ENCODE measurements at regions not wholly inside any gene's neighbourhood (a gene's known extent, or its start where the extent isn't known, plus 50 kb on each side); places are given as distances from the start of the nearest gene placed in this dataset.

- Histone ChIP-seq H3K36me3 (ENCODE audit: control insufficient read depth in 4 of 4, insufficient read depth in 3 of 4, low read depth in 1 of 4, low read length in 3 of 4) (no peaks in the 10 kb centered on the region), H3K27ac (ENCODE audit: low read depth in 1 of 2, low read length in 2 of 2) (no peak overlapping the region), H3K9me3 (ENCODE audit: control insufficient read depth in 4 of 4, low read length in 3 of 4) (no peaks in the 10 kb centered on the region), H3K9ac (ENCODE audit: low read depth in 1 of 2, low read length in 2 of 2) (no peak overlapping the region), H3K27me3 (ENCODE audit: control insufficient read depth in 4 of 4, insufficient read depth in 4 of 4, low read length in 3 of 4) (no peaks in the 10 kb centered on the region), H3K4me1 (ENCODE audit: control insufficient read depth in 4 of 4, insufficient read depth in 4 of 4, low read length in 3 of 4) (peaks cover 0 to 3% (median 0%) of the 10 kb centered on the region in 4 donors), H3K4me3 (ENCODE audit: low read depth in 1 of 3, low read length in 3 of 3) (no peak overlapping the region)
- no peak for DNase-seq (ENCODE audit: low spot score)
- WGBS, result 97% methylated on average over 3 of the region's 3 CpGs
- no peak for TF ChIP-seq RAD21 (IDR thresholded peaks at IDR 0.05)
- no peak for TF ChIP-seq SP1 (IDR thresholded peaks at IDR 0.05)
- TF ChIP-seq ZBTB33 (IDR thresholded peaks at IDR 0.05), result no peak
- TF ChIP-seq YY1 (IDR thresholded peaks at IDR 0.05), result no peak
- TF ChIP-seq CTCF (IDR thresholded peaks at IDR 0.05; ENCODE audit: low read depth, low read length, missing input control), result no peak
- no peak for TF ChIP-seq MAX (IDR thresholded peaks at IDR 0.05)
- no peak for TF ChIP-seq HNF4A (conservative IDR thresholded peaks at IDR 0.05)
- no peak for TF ChIP-seq REST (IDR thresholded peaks at IDR 0.05)
- TF ChIP-seq TAF1 (conservative IDR thresholded peaks at IDR 0.05), result no peak
- no peak for TF ChIP-seq FOXA2 (IDR thresholded peaks at IDR 0.05)
- no peak for TF ChIP-seq HNF4G (IDR thresholded peaks at IDR 0.05)
- TF ChIP-seq GABPA (IDR thresholded peaks at IDR 0.05 in 1 of 2, conservative IDR thresholded peaks at IDR 0.05 in 1 of 2), result no peak
- no peak for TF ChIP-seq EGR1 (IDR thresholded peaks at IDR 0.05; ENCODE audit: low read depth in 2 of 2)
- no peak for TF ChIP-seq FOXA1 (IDR thresholded peaks at IDR 0.05)
- TF ChIP-seq RXRA (IDR thresholded peaks at IDR 0.05), result no peak
- no peak for TF ChIP-seq JUND (IDR thresholded peaks at IDR 0.05)
- TF ChIP-seq ATF3 (IDR thresholded peaks at IDR 0.05), result no peak
Measured at GRCh38 chr7:118011652-118012051, 138.4 kb upstream of the CTTNBP2 start.

Data from liver (tissue), 8 donors.